ENCODE measurements at regions not wholly inside any gene's neighbourhood (a gene's known extent, or its start where the extent isn't known, plus 50 kb on each side); places are given as distances from the start of the nearest gene placed in this dataset.
"Not testable (repeated sequence)": the region's sequence is repeated elsewhere in the genome, so short reads cannot be mapped to it uniquely, and the experiment has no call there.

- not testable (repeated sequence) for H3K9me3 ChIP-seq (ENCODE audit: control insufficient read depth, insufficient read depth, low read length); H4K20me1 ChIP-seq (ENCODE audit: control insufficient read depth, insufficient read depth, low read depth, low read length); H3K9me2 ChIP-seq (replicated peaks; ENCODE audit: control insufficient read depth, low read length); H3K27ac ChIP-seq (ENCODE audit: low read depth, low read length); H3K27me3 ChIP-seq (ENCODE audit: control insufficient read depth, low read length); H3K4me3 ChIP-seq (ENCODE audit: low read length); H3K4me2 ChIP-seq (ENCODE audit: low read length)
- H3K79me2 ChIP-seq (ENCODE audit: control insufficient read depth, low read length), result peaks cover 34% of the 10 kb centered on the region
- peaks cover 23% of the 10 kb centered on the region for H3K4me1 ChIP-seq (ENCODE audit: control insufficient read depth, low read length)
- H3F3A ChIP-seq (ENCODE audit: control insufficient read depth, insufficient read depth), result peaks cover 18% of the 10 kb centered on the region
- peaks cover 27% of the 10 kb centered on the region for H3K36me3 ChIP-seq (ENCODE audit: control insufficient read depth, low read length)
Observed at GRCh38 chr1:149841597-149842238, 57.6 kb upstream of the BOLA1 start.

GRCh38 chr1:149842458-149843064 lies 56.8 kb upstream of the BOLA1 start:
- not testable (repeated sequence) for H3K9me2 ChIP-seq (replicated peaks; ENCODE audit: control insufficient read depth, low read length); H3K4me2 ChIP-seq (ENCODE audit: low read length); H3K9me3 ChIP-seq (ENCODE audit: control insufficient read depth, insufficient read depth, low read length); H4K20me1 ChIP-seq (ENCODE audit: control insufficient read depth, insufficient read depth, low read depth, low read length); H3K27ac ChIP-seq (ENCODE audit: low read depth, low read length); H3K27me3 ChIP-seq (ENCODE audit: control insufficient read depth, low read length); H3K4me3 ChIP-seq (ENCODE audit: low read length)
- peaks cover 42% of the 10 kb centered on the region for H3K79me2 ChIP-seq (ENCODE audit: control insufficient read depth, low read length)
- peaks cover 31% of the 10 kb centered on the region for H3K4me1 ChIP-seq (ENCODE audit: control insufficient read depth, low read length)
- peaks cover 18% of the 10 kb centered on the region for H3F3A ChIP-seq (ENCODE audit: control insufficient read depth, insufficient read depth)
- H3K36me3 ChIP-seq (ENCODE audit: control insufficient read depth, low read length), result peaks cover 36% of the 10 kb centered on the region

GRCh38 chr1:149843431-149844041 lies 55.8 kb upstream of the BOLA1 start:
- H4K20me1 ChIP-seq (ENCODE audit: control insufficient read depth, insufficient read depth, low read depth, low read length), result no peaks in the 10 kb centered on the region
- H3K4me1 ChIP-seq (ENCODE audit: control insufficient read depth, low read length), result peaks cover 41% of the 10 kb centered on the region
- H3K79me2 ChIP-seq (ENCODE audit: control insufficient read depth, low read length), result peaks cover 52% of the 10 kb centered on the region

DNA sequence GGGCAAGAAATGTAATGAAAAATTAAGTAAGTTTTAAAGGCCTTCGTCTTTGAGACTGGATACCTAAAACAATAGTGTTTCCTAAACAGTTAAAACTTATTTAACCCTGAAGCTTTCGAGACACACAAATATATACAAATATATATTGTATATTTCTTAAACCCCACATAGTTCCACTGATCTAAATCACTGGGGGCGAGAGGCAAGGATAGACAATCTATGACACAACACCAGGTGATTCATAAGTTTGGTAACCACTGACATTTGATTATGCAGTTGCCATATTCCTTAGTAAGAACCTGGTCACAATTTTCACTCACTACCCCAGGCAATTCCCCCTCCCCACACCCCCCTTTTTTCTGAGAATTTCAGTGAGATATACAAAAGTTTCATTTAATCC lies 55.3 kb upstream of the BOLA1 start:
- Histone ChIP-seq H3K27me3 (ENCODE audit: control insufficient read depth, low read length) (no peaks in the 10 kb centered on the region), H3K27ac (ENCODE audit: low read depth, low read length) (peak overlapping the region; percentile 89), H3K9me3 (ENCODE audit: control insufficient read depth, insufficient read depth, low read length) (no peaks in the 10 kb centered on the region)

More at GRCh38 chr1:149843431-149844041, 55.8 kb upstream of the BOLA1 start:
- Histone ChIP-seq H3K9me2 (replicated peaks; ENCODE audit: control insufficient read depth, low read length) (no peaks in the 10 kb centered on the region), H3K9me3 (ENCODE audit: control insufficient read depth, insufficient read depth, low read length) (no peaks in the 10 kb centered on the region), H3K4me2 (ENCODE audit: low read length) (peak overlapping the region; percentile 82), H3K27me3 (ENCODE audit: control insufficient read depth, low read length) (no peaks in the 10 kb centered on the region), H3K27ac (ENCODE audit: low read depth, low read length) (peak overlapping the region; percentile 89), H3K36me3 (ENCODE audit: control insufficient read depth, low read length) (peaks cover 38% of the 10 kb centered on the region), H3K4me3 (ENCODE audit: low read length) (peak overlapping the region; percentile 96), H3F3A (ENCODE audit: control insufficient read depth, insufficient read depth) (peaks cover 22% of the 10 kb centered on the region)
- TF ChIP-seq, protein P1, sequence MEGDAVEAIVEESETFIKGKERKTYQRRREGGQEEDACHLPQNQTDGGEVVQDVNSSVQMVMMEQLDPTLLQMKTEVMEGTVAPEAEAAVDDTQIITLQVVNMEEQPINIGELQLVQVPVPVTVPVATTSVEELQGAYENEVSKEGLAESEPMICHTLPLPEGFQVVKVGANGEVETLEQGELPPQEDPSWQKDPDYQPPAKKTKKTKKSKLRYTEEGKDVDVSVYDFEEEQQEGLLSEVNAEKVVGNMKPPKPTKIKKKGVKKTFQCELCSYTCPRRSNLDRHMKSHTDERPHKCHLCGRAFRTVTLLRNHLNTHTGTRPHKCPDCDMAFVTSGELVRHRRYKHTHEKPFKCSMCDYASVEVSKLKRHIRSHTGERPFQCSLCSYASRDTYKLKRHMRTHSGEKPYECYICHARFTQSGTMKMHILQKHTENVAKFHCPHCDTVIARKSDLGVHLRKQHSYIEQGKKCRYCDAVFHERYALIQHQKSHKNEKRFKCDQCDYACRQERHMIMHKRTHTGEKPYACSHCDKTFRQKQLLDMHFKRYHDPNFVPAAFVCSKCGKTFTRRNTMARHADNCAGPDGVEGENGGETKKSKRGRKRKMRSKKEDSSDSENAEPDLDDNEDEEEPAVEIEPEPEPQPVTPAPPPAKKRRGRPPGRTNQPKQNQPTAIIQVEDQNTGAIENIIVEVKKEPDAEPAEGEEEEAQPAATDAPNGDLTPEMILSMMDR (IDR thresholded peaks at IDR 0.05; ENCODE audit: low read depth, low read length, poor library complexity, severe bottlenecking), result no peak
- no peak for TF ChIP-seq EZH2phosphoT487 (IDR thresholded peaks at IDR 0.05; ENCODE audit: borderline replicate concordance, low read length)

More for the DNA sequence above, 55.3 kb upstream of the BOLA1 start:
- TF ChIP-seq EZH2phosphoT487 (IDR thresholded peaks at IDR 0.05; ENCODE audit: borderline replicate concordance, low read length), result no peak
- TF ChIP-seq, protein P1 (IDR thresholded peaks at IDR 0.05; ENCODE audit: low read depth, low read length, poor library complexity, severe bottlenecking), result no peak
- Histone ChIP-seq H3K36me3 (ENCODE audit: control insufficient read depth, low read length) (peaks cover 38% of the 10 kb centered on the region), H3K79me2 (ENCODE audit: control insufficient read depth, low read length) (peaks cover 58% of the 10 kb centered on the region), H3K4me1 (ENCODE audit: control insufficient read depth, low read length) (peaks cover 47% of the 10 kb centered on the region), H3K9me2 (replicated peaks; ENCODE audit: control insufficient read depth, low read length) (no peaks in the 10 kb centered on the region), H3K4me3 (ENCODE audit: low read length) (peak overlapping the region; percentile 96), H3K4me2 (ENCODE audit: low read length) (peak overlapping the region; percentile 82), H4K20me1 (ENCODE audit: control insufficient read depth, insufficient read depth, low read depth, low read length) (no peaks in the 10 kb centered on the region), H3F3A (ENCODE audit: control insufficient read depth, insufficient read depth) (peaks cover 26% of the 10 kb centered on the region)

Data from DOHH2 (cell line).